Heart left ventricle (tissue), 16 donors: ENCODE measurements at regions not wholly inside any gene's neighbourhood (a gene's known extent, or its start where the extent isn't known, plus 50 kb on each side); places are given as distances from the start of the nearest gene placed in this dataset.
"Not testable (repeated sequence)": the region's sequence is repeated elsewhere in the genome, so short reads cannot be mapped to it uniquely, and the experiment has no call there.

Experiments used
- ATAC-seq, 4 donors: fragments of 200-7000 bp; cut with Tn5 transposase; one replicate each; pipeline ENCODE4 v1.9.1; 2020 to 2022; ENCODE audit warnings: moderate library complexity in 4 of 4, mild to moderate bottlenecking in 3 of 4, moderate number of reproducible peaks in 1 of 4
- DNase-seq, 5 donors: peaks; one replicate each; pipeline ENCODE4 v3.0.0-alpha.2; 2020
- H3K27ac ChIP-seq, 12 donors: fragments of 200-600 bp; sonication (generic) in 4 of 12; one replicate each; pipeline versions ENCODE4 v1.5.0 to v1.8.0; 2016 to 2022; ENCODE audit warnings: mild to moderate bottlenecking in 2 of 12
- H3K27me3 ChIP-seq, 9 donors: fragments of 200-600 bp; sonication (generic) in 2 of 9; one replicate each; pipeline versions ENCODE4 v1.5.1 to v1.8.0; 2016 to 2022; ENCODE audit warnings: mild to moderate bottlenecking in 3 of 9
- H3K36me3 ChIP-seq, 9 donors: fragments of 200-600 bp; sonication (generic) in 2 of 9; one replicate each; pipeline versions ENCODE4 v1.5.0 to v1.8.0; 2018 to 2022; ENCODE audit warnings: mild to moderate bottlenecking in 2 of 9
- H3K4me1 ChIP-seq, 12 donors: fragments of 200-600 bp; sonication (generic) in 4 of 12; one replicate each; pipeline versions ENCODE4 v1.5.0 to v1.8.0; 2016 to 2022; ENCODE audit warnings: mild to moderate bottlenecking in 3 of 12
- H3K4me3 ChIP-seq, 12 donors: fragments of 200-600 bp; sonication (generic) in 4 of 12; one replicate each; pipeline versions ENCODE4 v1.5.0 to v1.8.0; 2017 to 2022; ENCODE audit warnings: mild to moderate bottlenecking in 9 of 12, moderate library complexity in 4 of 12
- H3K9me3 ChIP-seq, 12 donors: fragments of 200-600 bp; sonication (generic) in 4 of 12; one replicate each; pipeline versions ENCODE4 v1.5.0 to v1.8.0; 2016 to 2022; ENCODE audit warnings: mild to moderate bottlenecking in 1 of 12
- CTCF ChIP-seq, 12 donors: fragments of 200-600 bp; sonication (generic) in 4 of 12; IDR thresholded peaks; one replicate each; pipeline versions ENCODE4 v1.5.0 to v1.8.0; 2018 to 2022; ENCODE audit warnings: antibody characterized with exemption in 12 of 12, mild to moderate bottlenecking in 5 of 12
- POLR2A ChIP-seq, 2 donors: fragments of 450-650 bp; IDR thresholded peaks; one replicate each; pipeline ENCODE4 v1.6.1; 2017; ENCODE audit warnings: antibody characterized with exemption in 2 of 2, mild to moderate bottlenecking in 2 of 2, moderate library complexity in 2 of 2
- WGBS, 4 donors: extraction: QIAGEN DNeasy Blood & Tissue Kit in 2 of 4; methylation state at CpG; one replicate each; pipeline versions ENCODE4 v1.1.5 to v1.1.7; 2013 to 2018; 5-methylcytosine and 5-hydroxymethylcytosine counted together
- intact Hi-C, 10 donors: fragments of 100-400 bp; cut with DNase I; formaldehyde crosslinking; loops; one replicate each; pipeline versions ENCODE4 v1.11.1 to v1.14.2; 2022
- donor health status: ischemic (EF 13 %, LVEDD 7.1; RV severe dilation, severe dysfunction).
- donor health status: healthy with polysubstance abuse.
- donor health status: DM: no; HTN: yes; CAD: no.
- donor health status: DM: no; HTN: no; CAD: no.
- donor health status: ischemic (EF 25% LVEDD 6.9; RV normal size, moderate dysfunction).
- donor health status: ischemic (EF 25% LVEDD 5.7; RV mildly dilated, moderate dysfunction).
- donor health status: healthy.
- donor health status: DM: yes; HTN: yes; CAD: no.
- donor health status: ischemic (EF 35%, LVEDD 5.7; RV mildly dilated, moderate dysfunction).
- donor health status: nonischemic (EF 11% LVEDD 7.7; RV severe dilation, severe dysfunction).
- donor health status: DM: yes; HTN: yes; CAD: no.
- donor health status: PGD.
- donor health status: ischemic (EF 29% LVEDD 5.4; RV normal size, mild dysfunction).
- donor health status: nonischemic (EF 23%, LVEDD 6.1; RV moderate dilation, normal function).

GRCh38 chr5:60492958-60493357 is 207.0 kb downstream of the DEPDC1B start:
- Histone ChIP-seq H3K4me3 (no peak overlapping the region), H3K9me3 (no peaks in the 10 kb centered on the region), H3K4me1 (peaks cover 0 to 5% (median 0%) of the 10 kb centered on the region in 12 donors), H3K27ac (no peak overlapping the region), H3K36me3 (no peaks in the 10 kb centered on the region), H3K27me3 (no peaks in the 10 kb centered on the region)
- ATAC-seq (no peak), DNase-seq (no peak)
- TF ChIP-seq POLR2A (IDR thresholded peaks at IDR 0.05) = no peak
- TF ChIP-seq CTCF (IDR thresholded peaks at IDR 0.05) = no peak
- intact Hi-C loops = no loop called here
- 85 to 94% (median 93%) methylated on average over 2 of the region's 2 CpGs for WGBS, 4 donors

GRCh38 chr5:60492358-60492757 is 207.6 kb downstream of the DEPDC1B start:
- intact Hi-C loops, H3K9me3 ChIP-seq: not testable (repeated sequence)

GRCh38 chr5:60490597-60491166 is 209.3 kb downstream of the DEPDC1B start:
- ATAC-seq (no peak), DNase-seq (no peak)
- intact Hi-C loops = no loop called here
- no peak for TF ChIP-seq CTCF (IDR thresholded peaks at IDR 0.05)
- TF ChIP-seq POLR2A (IDR thresholded peaks at IDR 0.05) = no peak
- peak overlapping the region in 1 of 12 donors; percentile 77 for H3K27ac ChIP-seq
- no peaks in the 10 kb centered on the region for H3K36me3 ChIP-seq
- no peaks in the 10 kb centered on the region for H3K9me3 ChIP-seq
- H3K27me3 ChIP-seq = no peaks in the 10 kb centered on the region
- 89 to 96% (median 93%) methylated on average over 4 of the region's 4 CpGs for WGBS, 4 donors
- no peak overlapping the region for H3K4me3 ChIP-seq
- H3K4me1 ChIP-seq = no peaks in the 10 kb centered on the region

More at GRCh38 chr5:60492358-60492757, 207.6 kb downstream of the DEPDC1B start:
- H3K27me3 ChIP-seq, H3K4me3 ChIP-seq, H3K27ac ChIP-seq, DNase-seq, H3K4me1 ChIP-seq, H3K36me3 ChIP-seq, ATAC-seq: not testable (repeated sequence)
- 94 to 98% (median 96%) methylated on average over 2 of the region's 2 CpGs for WGBS, 4 donors

- H3K36me3 ChIP-seq = no peaks in the 10 kb centered on the region
- ATAC-seq = no peak
- intact Hi-C loops = no loop called here
- H3K9me3 ChIP-seq = no peaks in the 10 kb centered on the region
- no peak for TF ChIP-seq POLR2A (IDR thresholded peaks at IDR 0.05)
- no peak for TF ChIP-seq CTCF (IDR thresholded peaks at IDR 0.05)
- WGBS, 4 donors = 85 to 95% (median 95%) methylated on average over 3 of the region's 3 CpGs
- no peaks in the 10 kb centered on the region for H3K4me1 ChIP-seq
- H3K27me3 ChIP-seq = no peaks in the 10 kb centered on the region
- no peak overlapping the region for H3K4me3 ChIP-seq
- peak overlapping the region in 1 of 12 donors; percentile 77 for H3K27ac ChIP-seq
- DNase-seq = no peak
These were observed 210.1 kb downstream of the DEPDC1B start for GRCh38 chr5:60489856-60490255.

GRCh38 chr5:60489377-60489776 is 210.6 kb downstream of the DEPDC1B start:
- no peak overlapping the region for H3K4me3 ChIP-seq

More at GRCh38 chr5:60489377-60489776, 210.6 kb downstream of the DEPDC1B start:
- H3K27me3 ChIP-seq = no peaks in the 10 kb centered on the region
- H3K9me3 ChIP-seq = no peaks in the 10 kb centered on the region
- intact Hi-C loops = no loop called here
- 62 to 66% (median 64%) methylated on average over 2 of the region's 2 CpGs for WGBS, 4 donors
- ATAC-seq (no peak), DNase-seq (no peak)
- TF ChIP-seq CTCF (IDR thresholded peaks at IDR 0.05) = no peak
- TF ChIP-seq POLR2A (IDR thresholded peaks at IDR 0.05) = no peak
- no peaks in the 10 kb centered on the region for H3K4me1 ChIP-seq
- no peaks in the 10 kb centered on the region for H3K36me3 ChIP-seq
- peak overlapping the region in 1 of 12 donors; percentile 77 for H3K27ac ChIP-seq
